B cell (primary cell): ENCODE measurements at regions not wholly inside any gene's neighbourhood (a gene's known extent, or its start where the extent isn't known, plus 50 kb on each side); places are given as distances from the start of the nearest gene placed in this dataset.

Experiments
- CTCF ChIP-seq: fragments of 200-600 bp; IDR thresholded peaks from one replicate; pipeline ENCODE4 v1.8.0; 2022; ENCODE audit warnings: antibody characterized with exemption, mild to moderate bottlenecking
- EZH2 ChIP-seq: IDR thresholded peaks from 2 replicates; pipeline ENCODE4 v1.6.1; 2012; ENCODE audit warnings: borderline replicate concordance, low read depth, mild to moderate bottlenecking, moderate library complexity, low read length; ENCODE audit not compliant: insufficient read depth, poor library complexity, severe bottlenecking

- TF ChIP-seq CTCF (no peak), EZH2 (no peak)
Measured at GRCh38 chr10:29169021-29169420, 119.8 kb upstream of the LYZL1 start.
